HCT116 (cell line): ENCODE measurements at regions not wholly inside any gene's neighbourhood (a gene's known extent, or its start where the extent isn't known, plus 50 kb on each side); places are given as distances from the start of the nearest gene placed in this dataset.

Experiments used
- ATAC-seq: fragments of 200-7000 bp; cut with Tn5 transposase; 2 replicates; pipeline ENCODE4 v1.9.1; 2020; ENCODE audit warnings: mild to moderate bottlenecking, moderate library complexity
- BruUV-seq: library from RNA; stranded (reverse); fragments of 400-500 nt; replicated peaks from 2 replicates; lab custom pipeline; 2021; lab: Mats Ljungman, UMichigan
- CTCF ChIA-PET: fragments of 300-600 bp; sonication (Branson Sonifier 250); formaldehyde crosslinking; loops from one replicate; lab custom pipeline; 2021; ENCODE audit warnings: antibody characterized with exemption; lab: Charles Lee
- POLR2A ChIA-PET: fragments of 300-600, 350-600 bp; sonication (Branson Sonifier 250); formaldehyde crosslinking; loops from one replicate; lab custom pipeline; 2021; ENCODE audit warnings: antibody characterized with exemption; lab: Charles Lee
- RAD21 ChIA-PET, 2 experiments: fragments of 300-600 bp; sonication (Branson Sonifier 250); formaldehyde crosslinking; loops; one replicate each; lab custom pipeline; 2023; ENCODE audit warnings: low total read pairs in 2 of 2; ENCODE audit not compliant: uncharacterized antibody in 2 of 2, unreplicated experiment in 2 of 2, low non-redundant PET in 1 of 2; lab: Charles Lee
- DNase-seq: peaks from one replicate; pipeline ENCODE4 v3.0.0-alpha.2; 2010; ENCODE audit warnings: low read depth, low spot score
- H2AFZ ChIP-seq: fragments of 200-600 bp; shearing (Covaris generic), sonication (generic); 2 replicates; pipeline ENCODE4 v1.6.1; 2017; ENCODE audit warnings: low read depth, mixed run types, mixed read lengths, antibody characterized with exemption, low read length; ENCODE audit not compliant: poor library complexity, severe bottlenecking
- H3K27ac ChIP-seq: 2 replicates; pipeline ENCODE4 v1.5.1; 2012; ENCODE audit warnings: low read depth, low read length
- H3K27me3 ChIP-seq: fragments of 200-600 bp; sonication (generic); 2 replicates; pipeline ENCODE4 v1.6.1; 2016; ENCODE audit warnings: mixed run types, low read length, mixed read lengths; ENCODE audit not compliant: insufficient read depth
- H3K36me3 ChIP-seq, 2 experiments: fragments of 200-500 bp in 1 of 2; fragments of 200-600 bp in 1 of 2; sonication (Bioruptor generic) in 1 of 2; sonication (generic) in 1 of 2; 2 replicates each; pipeline versions ENCODE4 v1.5.1 to v1.6.1; 2014 to 2016; ENCODE audit warnings: low read length in 2 of 2, inconsistent platforms in 1 of 2, mixed read lengths in 1 of 2, mixed run types in 1 of 2; ENCODE audit not compliant: insufficient read depth in 2 of 2, control insufficient read depth in 1 of 2
- H3K4me1 ChIP-seq, 2 experiments: fragments of 200-600 bp in 1 of 2; sonication (generic) in 1 of 2; 2 replicates each; pipeline versions ENCODE4 v1.5.1 to v1.6.1; 2012 to 2017; ENCODE audit warnings: low read length in 2 of 2, inconsistent platforms in 1 of 2, mild to moderate bottlenecking in 1 of 2, mixed read lengths in 1 of 2, mixed run types in 1 of 2, moderate library complexity in 1 of 2; ENCODE audit not compliant: insufficient read depth in 2 of 2, control insufficient read depth in 1 of 2
- H3K4me2 ChIP-seq: fragments of 200-600 bp; sonication (generic); 2 replicates; pipeline ENCODE4 v1.6.1; 2017; ENCODE audit warnings: mixed run types, low read length, mixed read lengths
- H3K4me3 ChIP-seq, 2 experiments: fragments of 200-600 bp in 1 of 2; sonication (generic) in 1 of 2; replicated peaks in 1 of 2; 2 replicates each; pipeline ENCODE4 v1.5.1; 2011 to 2016; ENCODE audit warnings: low read length in 2 of 2, control low read depth in 1 of 2, low read depth in 1 of 2, mild to moderate bottlenecking in 1 of 2, mixed read lengths in 1 of 2, mixed run types in 1 of 2
- H3K79me2 ChIP-seq: fragments of 200-600 bp; sonication (generic); 2 replicates; pipeline ENCODE4 v1.6.1; 2017; ENCODE audit warnings: mild to moderate bottlenecking, mixed run types, low read length, moderate library complexity, mixed read lengths; ENCODE audit not compliant: insufficient read depth
- H3K9ac ChIP-seq: fragments of 200-600 bp; sonication (generic); 2 replicates; pipeline ENCODE4 v1.6.1; 2016; ENCODE audit warnings: low read length, mixed read lengths
- H3K9me2 ChIP-seq: fragments of 200-600 bp; sonication (generic), shearing (Covaris generic); 2 replicates; pipeline ENCODE4 v1.6.1; 2017; ENCODE audit warnings: mixed run types, mild to moderate bottlenecking, moderate library complexity; ENCODE audit not compliant: insufficient read depth
- H3K9me3 ChIP-seq, 2 experiments: fragments of 200-500 bp in 1 of 2; fragments of 200-600 bp in 1 of 2; sonication (Bioruptor generic) in 1 of 2; sonication (generic) in 1 of 2; 2 replicates each; pipeline ENCODE4 v1.6.1; 2014 to 2017; ENCODE audit warnings: low read length in 2 of 2, mixed read lengths in 2 of 2, inconsistent platforms in 1 of 2, low read depth in 1 of 2, mild to moderate bottlenecking in 1 of 2, mixed run types in 1 of 2, moderate library complexity in 1 of 2; ENCODE audit not compliant: control insufficient read depth in 1 of 2, insufficient read depth in 1 of 2
- H4K20me1 ChIP-seq: fragments of 200-600 bp; sonication (generic), shearing (Covaris generic); 2 replicates; pipeline ENCODE4 v1.6.1; 2017; ENCODE audit warnings: mixed run types, mild to moderate bottlenecking, moderate library complexity; ENCODE audit not compliant: insufficient read depth
- CBX3 ChIP-seq: IDR thresholded peaks from 2 replicates; pipeline ENCODE4 v1.6.1; 2012; ENCODE audit warnings: low read depth
- EGR1 ChIP-seq: IDR thresholded peaks from 2 replicates; pipeline ENCODE4 v1.6.1; 2012; ENCODE audit warnings: low read depth
- ELF1 ChIP-seq: IDR thresholded peaks from 2 replicates; pipeline ENCODE4 v1.6.1; 2012; ENCODE audit warnings: low read depth, borderline replicate concordance
- EZH2 ChIP-seq: fragments of 200-600 bp; sonication (generic); IDR thresholded peaks from 2 replicates; pipeline ENCODE4 v1.6.1; 2017; ENCODE audit warnings: antibody characterized with exemption, mixed run types
- EZH2phosphoT487 ChIP-seq: fragments of 200-600 bp; IDR thresholded peaks from 2 replicates; pipeline ENCODE4 v1.6.1; 2018; ENCODE audit warnings: antibody characterized with exemption, borderline replicate concordance
- FOSL1 ChIP-seq: IDR thresholded peaks from 2 replicates; pipeline ENCODE4 v1.6.1; 2012; ENCODE audit warnings: low read depth
- JUND ChIP-seq: IDR thresholded peaks from 2 replicates; pipeline ENCODE4 v1.6.1; 2012
- POLR2A ChIP-seq: IDR thresholded peaks from 2 replicates; pipeline ENCODE4 v1.7.0; 2011; ENCODE audit warnings: borderline replicate concordance; ENCODE audit not compliant: insufficient read depth, insufficient read length; ENCODE audit errors: extremely low read depth
- POLR2AphosphoS5 ChIP-seq: IDR thresholded peaks from 2 replicates; pipeline ENCODE4 v1.6.1; 2011; ENCODE audit warnings: mild to moderate bottlenecking, low read depth, low read length, moderate library complexity
- SP1 ChIP-seq: IDR thresholded peaks from 2 replicates; pipeline ENCODE4 v1.6.1; 2012; ENCODE audit warnings: low read depth
- SRF ChIP-seq: IDR thresholded peaks from 2 replicates; pipeline ENCODE4 v1.6.1; 2012; ENCODE audit warnings: low read depth
- TCF7L2 ChIP-seq: IDR thresholded peaks from 2 replicates; pipeline ENCODE4 v1.7.0; 2011; ENCODE audit warnings: borderline replicate concordance, inconsistent platforms; ENCODE audit not compliant: insufficient read depth, insufficient read length; ENCODE audit errors: extremely low read depth
- YY1 ChIP-seq: IDR thresholded peaks from 2 replicates; pipeline ENCODE4 v1.6.1; 2011; ENCODE audit warnings: low read length, low read depth, moderate library complexity, mild to moderate bottlenecking; ENCODE audit not compliant: insufficient replicate concordance; ENCODE audit errors: extremely low read depth
- ZFX ChIP-seq: fragments of 450-650 bp; IDR thresholded peaks from 2 replicates; pipeline ENCODE4 v1.6.1; 2017
- ZNF274 ChIP-seq: fragments of 200-500 bp; sonication (Bioruptor generic); IDR thresholded peaks from 2 replicates; pipeline ENCODE4 v1.6.1; 2014; ENCODE audit warnings: mild to moderate bottlenecking, low read depth, low read length, inconsistent platforms
- intact Hi-C: fragments of 100-400 bp; cut with micrococcal nuclease; formaldehyde crosslinking; loops from 2 replicates; pipeline ENCODE4 v1.10.0; 2022
- TF ChIP-seq, protein P1 (sequence below): IDR thresholded peaks from 2 replicates; pipeline ENCODE4 v1.6.1; 2012
- TF ChIP-seq, protein P2 (sequence below): IDR thresholded peaks from 2 replicates; pipeline ENCODE4 v1.6.1; 2012; ENCODE audit warnings: low read depth

DNA sequence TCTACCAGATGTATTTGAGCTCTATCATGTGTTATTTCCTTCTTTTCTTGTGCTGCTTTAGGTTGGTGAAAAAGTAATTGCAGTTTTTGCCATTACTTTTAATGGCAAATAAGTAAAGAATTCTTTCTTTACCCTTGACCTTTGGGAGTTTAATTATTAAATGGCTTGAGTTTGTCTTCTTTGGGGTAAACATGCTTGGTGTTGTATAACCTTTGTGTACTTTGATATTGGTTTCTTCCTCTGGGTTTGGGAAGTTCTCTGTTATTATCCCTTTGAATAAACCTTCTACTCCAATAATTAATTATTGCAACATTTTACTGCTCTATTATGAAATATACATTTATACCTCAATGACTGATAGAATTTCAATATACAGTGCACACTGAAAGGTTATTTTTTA is 709.4 kb downstream of the PCDH17 start:
- no peaks in the 10 kb centered on the region for H3K79me2 ChIP-seq
- H4K20me1 ChIP-seq = no peaks in the 10 kb centered on the region
- no peak overlapping the region for H3K4me3 ChIP-seq
- no peak overlapping the region for H3K4me2 ChIP-seq
- TF ChIP-seq POLR2AphosphoS5 (no peak), ELF1 (no peak), CBX3 (no peak), POLR2A (no peak), EGR1 (no peak), FOSL1 (no peak), EZH2 (no peak), ZFX (no peak), JUND (no peak), SP1 (no peak), YY1 (no peak), TCF7L2 (no peak), SRF (no peak), EZH2phosphoT487 (no peak), ZNF274 (no peak)
- TF ChIP-seq, protein P1, sequence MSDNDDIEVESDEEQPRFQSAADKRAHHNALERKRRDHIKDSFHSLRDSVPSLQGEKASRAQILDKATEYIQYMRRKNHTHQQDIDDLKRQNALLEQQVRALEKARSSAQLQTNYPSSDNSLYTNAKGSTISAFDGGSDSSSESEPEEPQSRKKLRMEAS = no peak
- TF ChIP-seq, protein P2, sequence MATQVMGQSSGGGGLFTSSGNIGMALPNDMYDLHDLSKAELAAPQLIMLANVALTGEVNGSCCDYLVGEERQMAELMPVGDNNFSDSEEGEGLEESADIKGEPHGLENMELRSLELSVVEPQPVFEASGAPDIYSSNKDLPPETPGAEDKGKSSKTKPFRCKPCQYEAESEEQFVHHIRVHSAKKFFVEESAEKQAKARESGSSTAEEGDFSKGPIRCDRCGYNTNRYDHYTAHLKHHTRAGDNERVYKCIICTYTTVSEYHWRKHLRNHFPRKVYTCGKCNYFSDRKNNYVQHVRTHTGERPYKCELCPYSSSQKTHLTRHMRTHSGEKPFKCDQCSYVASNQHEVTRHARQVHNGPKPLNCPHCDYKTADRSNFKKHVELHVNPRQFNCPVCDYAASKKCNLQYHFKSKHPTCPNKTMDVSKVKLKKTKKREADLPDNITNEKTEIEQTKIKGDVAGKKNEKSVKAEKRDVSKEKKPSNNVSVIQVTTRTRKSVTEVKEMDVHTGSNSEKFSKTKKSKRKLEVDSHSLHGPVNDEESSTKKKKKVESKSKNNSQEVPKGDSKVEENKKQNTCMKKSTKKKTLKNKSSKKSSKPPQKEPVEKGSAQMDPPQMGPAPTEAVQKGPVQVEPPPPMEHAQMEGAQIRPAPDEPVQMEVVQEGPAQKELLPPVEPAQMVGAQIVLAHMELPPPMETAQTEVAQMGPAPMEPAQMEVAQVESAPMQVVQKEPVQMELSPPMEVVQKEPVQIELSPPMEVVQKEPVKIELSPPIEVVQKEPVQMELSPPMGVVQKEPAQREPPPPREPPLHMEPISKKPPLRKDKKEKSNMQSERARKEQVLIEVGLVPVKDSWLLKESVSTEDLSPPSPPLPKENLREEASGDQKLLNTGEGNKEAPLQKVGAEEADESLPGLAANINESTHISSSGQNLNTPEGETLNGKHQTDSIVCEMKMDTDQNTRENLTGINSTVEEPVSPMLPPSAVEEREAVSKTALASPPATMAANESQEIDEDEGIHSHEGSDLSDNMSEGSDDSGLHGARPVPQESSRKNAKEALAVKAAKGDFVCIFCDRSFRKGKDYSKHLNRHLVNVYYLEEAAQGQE = no peak
- H3K9me2 ChIP-seq = no peaks in the 10 kb centered on the region
- CTCF ChIA-PET = no interaction called here
- RAD21 ChIA-PET = no interaction called here
- ATAC-seq (no peak), DNase-seq (no peak)
- no TSS peak for BruUV-seq
- H3K4me1 ChIP-seq = no peaks in the 10 kb centered on the region
- POLR2A ChIA-PET = no interaction called here
- no peaks in the 10 kb centered on the region for H3K36me3 ChIP-seq
- no peak overlapping the region for H2AFZ ChIP-seq
- no peak overlapping the region for H3K27ac ChIP-seq
- intact Hi-C loops = no loop called here
- H3K9me3 ChIP-seq = peaks cover 21 to 30% of the 10 kb centered on the region in 2 experiments; a peak in 3 of 4 replicates
- H3K27me3 ChIP-seq = no peaks in the 10 kb centered on the region
- H3K9ac ChIP-seq = no peak overlapping the region
